ENCODE measurements at regions not wholly inside any gene's neighbourhood (a gene's known extent, or its start where the extent isn't known, plus 50 kb on each side); places are given as distances from the start of the nearest gene placed in this dataset.
"Not testable (repeated sequence)": the region's sequence is repeated elsewhere in the genome, so short reads cannot be mapped to it uniquely, and the experiment has no call there.

GRCh38 chr1:5727871-5728643 is 264.2 kb downstream of the NPHP4 start:
- WGBS = 56% methylated on average over 17 of the region's 17 CpGs
- Histone ChIP-seq H3K36me3 (no peaks in the 10 kb centered on the region), H3K27me3 (replicated peaks; ENCODE audit: insufficient read depth) (no peaks in the 10 kb centered on the region), H3K27ac (peak overlapping the region in 1 of 2 donors; percentile 62), H3K9me3 (no peaks in the 10 kb centered on the region), H3K4me1 (replicated peaks) (peaks cover 27% of the 10 kb centered on the region), H3K4me3 (no peak overlapping the region)
- peak; percentile 42 for DNase-seq (ENCODE audit: low spot score)
- TF ChIP-seq POLR2AphosphoS5 (IDR thresholded peaks at IDR 0.05) (peak; percentile 11), CTCF (IDR thresholded peaks at IDR 0.05) (no peak)
- intact Hi-C loops (cut with DNase I) = no loop called here

GRCh38 chr1:5727191-5727590 is 265.0 kb downstream of the NPHP4 start:
- H3K27me3 ChIP-seq (replicated peaks; ENCODE audit: insufficient read depth) = no peaks in the 10 kb centered on the region
- peak; percentile 92 for TF ChIP-seq POLR2AphosphoS5 (IDR thresholded peaks at IDR 0.05)
- no peak for TF ChIP-seq CTCF (IDR thresholded peaks at IDR 0.05)
- DNase-seq (ENCODE audit: low spot score) = peak; percentile 31
- intact Hi-C loops (cut with DNase I) = no loop called here
- peak overlapping the region; percentile 42 to 62 for H3K27ac ChIP-seq
- H3K9me3 ChIP-seq = no peaks in the 10 kb centered on the region
- no peaks in the 10 kb centered on the region for H3K36me3 ChIP-seq
- H3K4me1 ChIP-seq (replicated peaks) = peaks cover 27% of the 10 kb centered on the region
- H3K4me3 ChIP-seq = no peak overlapping the region

GRCh38 chr1:5726586-5727184 is 265.5 kb downstream of the NPHP4 start:
- Histone ChIP-seq H3K4me1 (replicated peaks) (peaks cover 27% of the 10 kb centered on the region), H3K27ac (peak overlapping the region in 1 of 2 donors; percentile 62)
- H3K4me3 ChIP-seq; H3K9me3 ChIP-seq; DNase-seq (ENCODE audit: low spot score); H3K27me3 ChIP-seq (replicated peaks; ENCODE audit: insufficient read depth); intact Hi-C loops (cut with DNase I); H3K36me3 ChIP-seq: not testable (repeated sequence)
- WGBS = 89% methylated on average over 13 of the region's 13 CpGs

- Histone ChIP-seq H3K27ac (peak overlapping the region in 1 of 2 donors; percentile 62), H3K36me3 (no peaks in the 10 kb centered on the region), H3K9me3 (no peaks in the 10 kb centered on the region), H3K27me3 (replicated peaks; ENCODE audit: insufficient read depth) (no peaks in the 10 kb centered on the region), H3K4me3 (no peak overlapping the region), H3K4me1 (replicated peaks) (peaks cover 27% of the 10 kb centered on the region)
- no peak for DNase-seq (ENCODE audit: low spot score)
- TF ChIP-seq POLR2A (IDR thresholded peaks at IDR 0.05) (no peak), CTCF (IDR thresholded peaks at IDR 0.05) (no peak), POLR2AphosphoS5 (IDR thresholded peaks at IDR 0.05) (no peak)
- intact Hi-C loops (cut with DNase I) = no loop called here
- WGBS = 76% methylated on average over 11 of the region's 14 CpGs
Measured at GRCh38 chr1:5725855-5726585, 266.2 kb downstream of the NPHP4 start.

- intact Hi-C loops (cut with DNase I) = no loop called here
- no peak for DNase-seq (ENCODE audit: low spot score)
- Histone ChIP-seq H3K4me1 (replicated peaks) (peaks cover 27% of the 10 kb centered on the region), H3K27ac (peak overlapping the region in 1 of 2 donors; percentile 62), H3K36me3 (no peaks in the 10 kb centered on the region), H3K9me3 (no peaks in the 10 kb centered on the region), H3K27me3 (replicated peaks; ENCODE audit: insufficient read depth) (no peaks in the 10 kb centered on the region), H3K4me3 (no peak overlapping the region)
- 84% methylated on average over 13 of the region's 13 CpGs for WGBS
- TF ChIP-seq CTCF (IDR thresholded peaks at IDR 0.05) (no peak), POLR2AphosphoS5 (IDR thresholded peaks at IDR 0.05) (no peak), POLR2A (IDR thresholded peaks at IDR 0.05) (no peak)
Measured at GRCh38 chr1:5725406-5725805, 266.8 kb downstream of the NPHP4 start.

All from prostate gland (tissue), 2 donors.